ENCODE measurements at regions not wholly inside any gene's neighbourhood (a gene's known extent, or its start where the extent isn't known, plus 50 kb on each side); places are given as distances from the start of the nearest gene placed in this dataset.

DNA sequence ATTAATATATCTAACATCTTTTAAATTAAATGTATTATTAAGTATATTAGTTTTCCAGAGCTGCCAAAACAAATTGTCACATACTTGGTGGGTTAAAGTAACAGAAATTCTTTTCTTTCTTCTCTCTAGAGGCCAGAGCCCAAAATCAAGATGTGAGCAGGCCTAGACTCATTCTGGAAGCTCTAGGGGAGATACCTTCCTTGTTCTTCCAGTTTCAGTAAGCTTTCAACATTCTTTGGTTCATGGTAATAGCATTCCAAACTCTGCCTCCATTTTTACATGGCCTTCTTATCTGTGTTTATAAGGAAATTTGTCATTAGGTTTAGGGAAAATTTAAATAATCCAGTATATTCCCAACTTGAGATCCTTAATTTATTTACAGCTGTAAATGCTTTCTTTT is 1054.6 kb upstream of the GBE1 start:
- no peak overlapping the region for H3K27ac ChIP-seq (ENCODE audit: low read depth, low read length)
- H3K36me3 ChIP-seq (ENCODE audit: control insufficient read depth, insufficient read depth, low read length): no peaks in the 10 kb centered on the region
- H3K9me3 ChIP-seq (ENCODE audit: control insufficient read depth, insufficient read depth, low read length): peaks cover 17% of the 10 kb centered on the region
- H3K9ac ChIP-seq (ENCODE audit: low read depth, low read length): no peak overlapping the region
- no peaks in the 10 kb centered on the region for H3K4me1 ChIP-seq (ENCODE audit: control insufficient read depth, insufficient read depth, low read length)
- H3K27me3 ChIP-seq (ENCODE audit: control insufficient read depth, insufficient read depth, low read length): no peaks in the 10 kb centered on the region
- no peak overlapping the region for H3K4me3 ChIP-seq (ENCODE audit: low read depth, low read length)

- H3K36me3 ChIP-seq (ENCODE audit: control insufficient read depth, insufficient read depth, low read length): no peaks in the 10 kb centered on the region
- H3K4me3 ChIP-seq (ENCODE audit: low read depth, low read length): no peak overlapping the region
- no peaks in the 10 kb centered on the region for H3K4me1 ChIP-seq (ENCODE audit: control insufficient read depth, insufficient read depth, low read length)
- H3K9ac ChIP-seq (ENCODE audit: low read depth, low read length): no peak overlapping the region
- H3K27me3 ChIP-seq (ENCODE audit: control insufficient read depth, insufficient read depth, low read length): no peaks in the 10 kb centered on the region
- no peak overlapping the region for H3K27ac ChIP-seq (ENCODE audit: low read depth, low read length)
- peaks cover 17% of the 10 kb centered on the region for H3K9me3 ChIP-seq (ENCODE audit: control insufficient read depth, insufficient read depth, low read length)
Measured at GRCh38 chr3:82815417-82816058, 1054.1 kb upstream of the GBE1 start.

GRCh38 chr3:82814660-82815059 is 1053.2 kb upstream of the GBE1 start:
- no peaks in the 10 kb centered on the region for H3K36me3 ChIP-seq (ENCODE audit: control insufficient read depth, insufficient read depth, low read length)
- H3K9ac ChIP-seq (ENCODE audit: low read depth, low read length): no peak overlapping the region
- H3K27me3 ChIP-seq (ENCODE audit: control insufficient read depth, insufficient read depth, low read length): no peaks in the 10 kb centered on the region
- H3K4me1 ChIP-seq (ENCODE audit: control insufficient read depth, insufficient read depth, low read length): no peaks in the 10 kb centered on the region
- H3K27ac ChIP-seq (ENCODE audit: low read depth, low read length): no peak overlapping the region
- H3K4me3 ChIP-seq (ENCODE audit: low read depth, low read length): no peak overlapping the region
- peaks cover 17% of the 10 kb centered on the region for H3K9me3 ChIP-seq (ENCODE audit: control insufficient read depth, insufficient read depth, low read length)

DNA sequence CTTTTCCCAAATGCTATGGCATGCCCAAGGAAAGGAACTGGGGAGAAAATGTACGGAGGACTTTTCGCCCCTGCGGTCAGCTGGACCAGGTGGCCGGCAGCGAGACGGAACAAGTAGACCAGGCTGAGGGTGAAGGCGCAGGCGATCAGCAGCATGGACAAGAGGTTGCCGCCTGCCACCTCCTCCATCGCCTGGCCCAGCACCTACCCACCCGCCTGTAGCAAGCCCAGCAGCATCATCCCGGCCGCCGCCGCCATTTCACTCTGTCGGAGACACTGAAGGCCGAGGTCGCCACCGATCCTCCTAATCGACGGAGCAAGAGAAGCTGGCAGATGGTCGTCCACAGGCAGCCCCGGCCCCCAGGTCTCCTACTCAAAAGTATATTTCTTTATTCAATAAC is 1046.3 kb upstream of the GBE1 start:
- Histone ChIP-seq H3K9me3 (ENCODE audit: control insufficient read depth, insufficient read depth, low read length) (no peaks in the 10 kb centered on the region), H3K27me3 (ENCODE audit: control insufficient read depth, insufficient read depth, low read length) (no peaks in the 10 kb centered on the region), H3K4me1 (ENCODE audit: control insufficient read depth, insufficient read depth, low read length) (no peaks in the 10 kb centered on the region)

DNA sequence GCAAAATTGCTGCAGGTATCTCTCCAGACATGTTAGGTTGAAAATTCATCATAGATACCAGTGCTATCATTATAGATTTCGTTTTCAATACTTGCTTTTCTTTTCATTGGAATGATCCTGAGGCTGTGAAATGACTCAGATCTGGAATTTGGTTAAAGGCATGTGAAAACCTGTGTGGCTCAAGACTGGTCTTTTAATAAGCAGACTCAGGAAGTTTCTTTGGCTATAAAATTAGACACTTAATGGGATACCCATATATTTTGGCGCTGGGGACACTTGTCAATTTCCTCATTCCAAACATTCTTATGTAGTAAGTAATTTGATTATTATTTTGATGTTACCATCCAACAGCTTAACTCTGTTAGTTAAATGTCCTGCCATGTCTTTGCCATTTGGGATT is 1041.1 kb upstream of the GBE1 start:
- Histone ChIP-seq H3K4me1 (ENCODE audit: control insufficient read depth, insufficient read depth, low read length) (no peaks in the 10 kb centered on the region), H3K4me3 (ENCODE audit: low read depth, low read length) (no peak overlapping the region), H3K27ac (ENCODE audit: low read depth, low read length) (no peak overlapping the region), H3K27me3 (ENCODE audit: control insufficient read depth, insufficient read depth, low read length) (no peaks in the 10 kb centered on the region), H3K9me3 (ENCODE audit: control insufficient read depth, insufficient read depth, low read length) (no peaks in the 10 kb centered on the region), H3K36me3 (ENCODE audit: control insufficient read depth, insufficient read depth, low read length) (no peaks in the 10 kb centered on the region), H3K9ac (ENCODE audit: low read depth, low read length) (no peak overlapping the region)

More for the DNA sequence above, 1046.3 kb upstream of the GBE1 start:
- H3K9ac ChIP-seq (ENCODE audit: low read depth, low read length): no peak overlapping the region
- no peaks in the 10 kb centered on the region for H3K36me3 ChIP-seq (ENCODE audit: control insufficient read depth, insufficient read depth, low read length)
- H3K27ac ChIP-seq (ENCODE audit: low read depth, low read length): no peak overlapping the region
- H3K4me3 ChIP-seq (ENCODE audit: low read depth, low read length): no peak overlapping the region

- H3K9me3 ChIP-seq (ENCODE audit: control insufficient read depth, insufficient read depth, low read length): no peaks in the 10 kb centered on the region
- H3K27ac ChIP-seq (ENCODE audit: low read depth, low read length): no peak overlapping the region
- H3K4me3 ChIP-seq (ENCODE audit: low read depth, low read length): no peak overlapping the region
- H3K27me3 ChIP-seq (ENCODE audit: control insufficient read depth, insufficient read depth, low read length): no peaks in the 10 kb centered on the region
- H3K9ac ChIP-seq (ENCODE audit: low read depth, low read length): no peak overlapping the region
- no peaks in the 10 kb centered on the region for H3K36me3 ChIP-seq (ENCODE audit: control insufficient read depth, insufficient read depth, low read length)
- H3K4me1 ChIP-seq (ENCODE audit: control insufficient read depth, insufficient read depth, low read length): no peaks in the 10 kb centered on the region
Measured at GRCh38 chr3:82800248-82800647, 1038.8 kb upstream of the GBE1 start.

- Histone ChIP-seq H3K27me3 (ENCODE audit: control insufficient read depth, insufficient read depth, low read length) (no peaks in the 10 kb centered on the region), H3K4me1 (ENCODE audit: control insufficient read depth, insufficient read depth, low read length) (no peaks in the 10 kb centered on the region), H3K4me3 (ENCODE audit: low read depth, low read length) (no peak overlapping the region), H3K36me3 (ENCODE audit: control insufficient read depth, insufficient read depth, low read length) (no peaks in the 10 kb centered on the region), H3K9me3 (ENCODE audit: control insufficient read depth, insufficient read depth, low read length) (no peaks in the 10 kb centered on the region), H3K9ac (ENCODE audit: low read depth, low read length) (no peak overlapping the region), H3K27ac (ENCODE audit: low read depth, low read length) (no peak overlapping the region)
Measured at GRCh38 chr3:82796765-82797164, 1035.3 kb upstream of the GBE1 start.

GRCh38 chr3:82791241-82791640 is 1029.8 kb upstream of the GBE1 start:
- Histone ChIP-seq H3K27ac (ENCODE audit: low read depth, low read length) (no peak overlapping the region), H3K27me3 (ENCODE audit: control insufficient read depth, insufficient read depth, low read length) (no peaks in the 10 kb centered on the region), H3K9me3 (ENCODE audit: control insufficient read depth, insufficient read depth, low read length) (no peaks in the 10 kb centered on the region), H3K9ac (ENCODE audit: low read depth, low read length) (no peak overlapping the region), H3K4me3 (ENCODE audit: low read depth, low read length) (no peak overlapping the region), H3K36me3 (ENCODE audit: control insufficient read depth, insufficient read depth, low read length) (no peaks in the 10 kb centered on the region), H3K4me1 (ENCODE audit: control insufficient read depth, insufficient read depth, low read length) (no peaks in the 10 kb centered on the region)

- H3K27ac ChIP-seq (ENCODE audit: low read depth, low read length): no peak overlapping the region
- H3K36me3 ChIP-seq (ENCODE audit: control insufficient read depth, insufficient read depth, low read length): no peaks in the 10 kb centered on the region
- H3K4me3 ChIP-seq (ENCODE audit: low read depth, low read length): no peak overlapping the region
- H3K4me1 ChIP-seq (ENCODE audit: control insufficient read depth, insufficient read depth, low read length): no peaks in the 10 kb centered on the region
- no peaks in the 10 kb centered on the region for H3K9me3 ChIP-seq (ENCODE audit: control insufficient read depth, insufficient read depth, low read length)
- no peaks in the 10 kb centered on the region for H3K27me3 ChIP-seq (ENCODE audit: control insufficient read depth, insufficient read depth, low read length)
- no peak overlapping the region for H3K9ac ChIP-seq (ENCODE audit: low read depth, low read length)
Measured at GRCh38 chr3:82790307-82791097, 1029.1 kb upstream of the GBE1 start.

GRCh38 chr3:82783194-82783593 is 1021.7 kb upstream of the GBE1 start:
- Histone ChIP-seq H3K36me3 (ENCODE audit: control insufficient read depth, insufficient read depth, low read length) (no peaks in the 10 kb centered on the region), H3K4me1 (ENCODE audit: control insufficient read depth, insufficient read depth, low read length) (no peaks in the 10 kb centered on the region; the same call in 1 of the 2 replicates), H3K27ac (ENCODE audit: low read depth, low read length) (no peak overlapping the region), H3K9me3 (ENCODE audit: control insufficient read depth, insufficient read depth, low read length) (no peaks in the 10 kb centered on the region), H3K27me3 (ENCODE audit: control insufficient read depth, insufficient read depth, low read length) (no peaks in the 10 kb centered on the region), H3K9ac (ENCODE audit: low read depth, low read length) (no peak overlapping the region), H3K4me3 (ENCODE audit: low read depth, low read length) (no peak overlapping the region)

DNA sequence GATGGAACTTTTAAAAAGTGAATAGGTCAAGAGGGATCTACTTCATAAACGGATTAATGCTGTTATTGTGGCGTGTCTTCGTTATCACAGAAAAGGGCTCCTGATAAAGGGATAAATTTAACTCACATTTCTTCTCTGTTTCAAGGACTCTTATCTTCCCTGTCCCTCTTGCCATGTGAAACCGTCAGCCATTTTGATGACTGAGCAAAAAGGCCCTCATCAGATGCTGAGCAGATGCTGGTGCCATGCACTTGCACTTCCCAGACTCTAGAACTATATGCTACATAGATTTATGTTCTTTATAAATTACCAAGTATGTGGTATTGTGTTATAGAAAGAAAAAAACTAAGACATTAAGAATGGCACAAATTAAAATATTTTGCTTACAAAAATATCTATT is 1011.8 kb upstream of the GBE1 start:
- Histone ChIP-seq H3K9ac (ENCODE audit: low read depth, low read length) (no peak overlapping the region), H3K9me3 (ENCODE audit: control insufficient read depth, insufficient read depth, low read length) (0 out of 2 replicates have a peak, but pooled peaks cover 3% of the 10 kb centered on the region), H3K36me3 (ENCODE audit: control insufficient read depth, insufficient read depth, low read length) (no peaks in the 10 kb centered on the region), H3K27ac (ENCODE audit: low read depth, low read length) (no peak overlapping the region), H3K4me3 (ENCODE audit: low read depth, low read length) (no peak overlapping the region), H3K4me1 (ENCODE audit: control insufficient read depth, insufficient read depth, low read length) (no peaks in the 10 kb centered on the region), H3K27me3 (ENCODE audit: control insufficient read depth, insufficient read depth, low read length) (no peaks in the 10 kb centered on the region)
